ENCODE measurements at regions not wholly inside any gene's neighbourhood (a gene's known extent, or its start where the extent isn't known, plus 50 kb on each side); places are given as distances from the start of the nearest gene placed in this dataset.

- no peak for DNase-seq
- H4K5ac ChIP-seq (ENCODE audit: insufficient read length, low read depth, low read length) = no peak overlapping the region
- H2BK20ac ChIP-seq (ENCODE audit: low read depth, low read length, poor library complexity, severe bottlenecking) = no peak overlapping the region
- no peak overlapping the region for H4K8ac ChIP-seq (replicated peaks; ENCODE audit: insufficient read length, low read depth, low read length)
- H3K79me2 ChIP-seq (ENCODE audit: insufficient read depth, low read length) = no peaks in the 10 kb centered on the region
- peaks cover 3 to 4% of the 10 kb centered on the region in 2 experiments; a peak in 3 of 4 replicates for H3K4me1 Mint-ChIP-seq
- H3K27ac ChIP-seq (ENCODE audit: insufficient read length, low read depth, low read length) = no peak overlapping the region
- no peak overlapping the region for H2BK120ac ChIP-seq (ENCODE audit: low read depth, low read length, poor library complexity, severe bottlenecking)
- no peak overlapping the region for H3K4me3 Mint-ChIP-seq
- H3K9me3 ChIP-seq (ENCODE audit: control insufficient read depth, low read depth, low read length) = no peaks in the 10 kb centered on the region
- no CpG with 5 or more reads among the region's 2 CpGs for WGBS (ENCODE audit: extremely low coverage, insufficient read length, low lambda C conversion rate)
- H3K14ac ChIP-seq (ENCODE audit: insufficient read depth, low read length) = no peak overlapping the region
- no peaks in the 10 kb centered on the region for H3K23me2 ChIP-seq (ENCODE audit: insufficient read length, low read depth, low read length, poor library complexity, severe bottlenecking)
- H3K36me3 Mint-ChIP-seq (ENCODE audit: insufficient read depth in 1 of 3, low read depth in 3 of 3) = no peaks in the 10 kb centered on the region
- H3K4me2 ChIP-seq (ENCODE audit: insufficient read depth, insufficient read length, low read length) = no peak overlapping the region
- H3T11ph ChIP-seq (ENCODE audit: low read length) = no peak overlapping the region
- H3K4ac ChIP-seq (ENCODE audit: low read depth, low read length) = no peak overlapping the region
- H2AK5ac ChIP-seq (ENCODE audit: insufficient read length, low read length) = no peak overlapping the region
- no peak overlapping the region for H2BK5ac ChIP-seq (ENCODE audit: insufficient read length, low read length)
- no peak overlapping the region for H2AFZ ChIP-seq (ENCODE audit: low read length)
- no peak overlapping the region for H3K18ac ChIP-seq (ENCODE audit: insufficient read length, low read depth, low read length)
- TF ChIP-seq, protein P1, sequence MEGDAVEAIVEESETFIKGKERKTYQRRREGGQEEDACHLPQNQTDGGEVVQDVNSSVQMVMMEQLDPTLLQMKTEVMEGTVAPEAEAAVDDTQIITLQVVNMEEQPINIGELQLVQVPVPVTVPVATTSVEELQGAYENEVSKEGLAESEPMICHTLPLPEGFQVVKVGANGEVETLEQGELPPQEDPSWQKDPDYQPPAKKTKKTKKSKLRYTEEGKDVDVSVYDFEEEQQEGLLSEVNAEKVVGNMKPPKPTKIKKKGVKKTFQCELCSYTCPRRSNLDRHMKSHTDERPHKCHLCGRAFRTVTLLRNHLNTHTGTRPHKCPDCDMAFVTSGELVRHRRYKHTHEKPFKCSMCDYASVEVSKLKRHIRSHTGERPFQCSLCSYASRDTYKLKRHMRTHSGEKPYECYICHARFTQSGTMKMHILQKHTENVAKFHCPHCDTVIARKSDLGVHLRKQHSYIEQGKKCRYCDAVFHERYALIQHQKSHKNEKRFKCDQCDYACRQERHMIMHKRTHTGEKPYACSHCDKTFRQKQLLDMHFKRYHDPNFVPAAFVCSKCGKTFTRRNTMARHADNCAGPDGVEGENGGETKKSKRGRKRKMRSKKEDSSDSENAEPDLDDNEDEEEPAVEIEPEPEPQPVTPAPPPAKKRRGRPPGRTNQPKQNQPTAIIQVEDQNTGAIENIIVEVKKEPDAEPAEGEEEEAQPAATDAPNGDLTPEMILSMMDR (conservative IDR thresholded peaks at IDR 0.05) = no peak
- H2BK15ac ChIP-seq (ENCODE audit: low read depth, low read length) = no peak overlapping the region
- H3K9me3 Mint-ChIP-seq = no peaks in the 10 kb centered on the region
- H3K23ac ChIP-seq (ENCODE audit: insufficient read length, low read depth, low read length) = no peak overlapping the region
- no peaks in the 10 kb centered on the region for H4K20me1 ChIP-seq (ENCODE audit: control insufficient read depth, insufficient read depth, insufficient read length)
- no peaks in the 10 kb centered on the region for H3K79me1 ChIP-seq (ENCODE audit: insufficient read depth, low read depth, low read length, poor library complexity, severe bottlenecking)
- no peak overlapping the region for H4K91ac ChIP-seq (ENCODE audit: insufficient read length, low read depth, low read length)
- no peak overlapping the region for H3K27ac Mint-ChIP-seq
- H3K27me3 Mint-ChIP-seq (ENCODE audit: low read depth) = no peaks in the 10 kb centered on the region
- H3K27me3 ChIP-seq (ENCODE audit: insufficient read depth, low read length) = no peaks in the 10 kb centered on the region
- H3K9ac ChIP-seq (ENCODE audit: extremely low read depth, insufficient read length, low read length) = no peak overlapping the region
- no peak overlapping the region for H2BK12ac ChIP-seq (ENCODE audit: insufficient read length, low read depth, low read length)
- H3K56ac ChIP-seq (ENCODE audit: insufficient read length, low read depth, low read length) = no peak overlapping the region
- no peaks in the 10 kb centered on the region for H3K4me1 ChIP-seq (ENCODE audit: insufficient read depth, low read length)
These were observed 68.9 kb downstream of the IFI44 start for GRCh38 chr1:78718566-78718965.

Data from H9 (cell line).